ENCODE measurements at regions not wholly inside any gene's neighbourhood (a gene's known extent, or its start where the extent isn't known, plus 50 kb on each side); places are given as distances from the start of the nearest gene placed in this dataset.

DNA sequence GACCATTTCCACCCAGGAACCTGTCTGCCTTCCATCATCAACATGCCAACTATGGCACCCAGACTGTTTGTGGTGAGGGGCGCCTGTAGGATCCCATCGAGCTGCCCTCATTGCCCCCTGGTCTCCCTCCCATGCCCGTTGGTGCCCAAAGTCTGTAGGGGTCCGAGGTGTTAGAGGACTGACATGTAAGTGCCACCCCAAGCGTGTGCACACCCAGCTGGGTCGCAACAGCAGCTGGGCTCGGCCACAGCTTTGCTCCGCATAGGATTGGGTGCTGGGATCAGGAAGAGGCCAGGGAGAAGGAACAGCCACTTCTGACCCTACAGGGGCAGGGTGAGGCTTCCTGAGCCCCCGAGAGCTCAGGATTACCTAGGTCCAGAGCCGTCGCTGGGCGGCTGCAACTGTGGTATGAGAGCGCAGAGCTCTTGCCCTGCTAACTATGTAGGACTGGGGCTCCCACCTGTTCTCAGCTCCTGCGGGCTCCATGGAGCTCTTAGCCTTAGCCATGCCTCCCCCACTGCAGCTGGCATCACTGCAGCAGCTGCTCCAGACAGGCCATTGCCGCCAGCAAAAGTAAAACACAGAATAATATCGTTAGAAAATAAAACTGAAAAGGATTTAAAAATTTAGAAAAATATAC is 1160.3 kb downstream of the FSTL5 start:
- H4K20me1 ChIP-seq (ENCODE audit: insufficient read depth, low read length) = no peaks in the 10 kb centered on the region
- no peak overlapping the region for H3K27ac ChIP-seq (ENCODE audit: low read depth, low read length)
- FAIRE-seq (no peak), DNase-seq (ENCODE audit: low read depth) (no peak)
- Mint-ChIP-seq H3K27ac (ENCODE audit: unreplicated experiment) (no peak overlapping the region), H3K4me3 (ENCODE audit: unreplicated experiment) (no peak overlapping the region), H3K9me3 (ENCODE audit: unreplicated experiment) (no peaks in the 10 kb centered on the region), H3K27me3 (ENCODE audit: low read depth, unreplicated experiment) (no peaks in the 10 kb centered on the region), H3K4me1 (ENCODE audit: low read depth, unreplicated experiment) (no peaks in the 10 kb centered on the region), H3K36me3 (ENCODE audit: low read depth, unreplicated experiment) (no peaks in the 10 kb centered on the region)
- H3K27me3 ChIP-seq (ENCODE audit: insufficient read depth, low read length) = no peaks in the 10 kb centered on the region
- H2AFZ ChIP-seq (ENCODE audit: low read depth, low read length) = no peak overlapping the region
- no peaks in the 10 kb centered on the region for H3K36me3 ChIP-seq (ENCODE audit: insufficient read depth, low read length)
- TF ChIP-seq CTCF (IDR thresholded peaks at IDR 0.05; ENCODE audit: insufficient read depth, low read depth, low read length) (no peak), EZH2 (IDR thresholded peaks at IDR 0.05; ENCODE audit: insufficient read depth, low read length) (no peak)
- H3K4me2 ChIP-seq (ENCODE audit: low read length) = no peak overlapping the region
- H3K4me3 ChIP-seq (ENCODE audit: insufficient read depth, low read depth, low read length) = no peak overlapping the region
- no peaks in the 10 kb centered on the region for H3K4me1 ChIP-seq (ENCODE audit: insufficient read depth, low read length)
- H3K9ac ChIP-seq (ENCODE audit: low read length) = no peak overlapping the region
- no peaks in the 10 kb centered on the region for H3K79me2 ChIP-seq (ENCODE audit: insufficient read depth, low read length)
- H3K9me3 ChIP-seq (ENCODE audit: insufficient read depth, low read depth, low read length) = no peaks in the 10 kb centered on the region

GRCh38 chr4:161005746-161006145 is 1158.1 kb downstream of the FSTL5 start:
- Histone ChIP-seq H3K79me2 (ENCODE audit: insufficient read depth, low read length) (no peaks in the 10 kb centered on the region), H4K20me1 (ENCODE audit: insufficient read depth, low read length) (no peaks in the 10 kb centered on the region), H3K27me3 (ENCODE audit: insufficient read depth, low read length) (no peaks in the 10 kb centered on the region), H3K4me3 (ENCODE audit: insufficient read depth, low read depth, low read length) (no peak overlapping the region), H2AFZ (ENCODE audit: low read depth, low read length) (no peak overlapping the region), H3K9ac (ENCODE audit: low read length) (no peak overlapping the region), H3K27ac (ENCODE audit: low read depth, low read length) (no peak overlapping the region), H3K4me2 (ENCODE audit: low read length) (no peak overlapping the region), H3K9me3 (ENCODE audit: insufficient read depth, low read depth, low read length) (no peaks in the 10 kb centered on the region), H3K4me1 (ENCODE audit: insufficient read depth, low read length) (no peaks in the 10 kb centered on the region), H3K36me3 (ENCODE audit: insufficient read depth, low read length) (no peaks in the 10 kb centered on the region)
- Mint-ChIP-seq H3K27ac (ENCODE audit: unreplicated experiment) (no peak overlapping the region), H3K36me3 (ENCODE audit: low read depth, unreplicated experiment) (no peaks in the 10 kb centered on the region), H3K4me3 (ENCODE audit: unreplicated experiment) (no peak overlapping the region), H3K9me3 (ENCODE audit: unreplicated experiment) (no peaks in the 10 kb centered on the region), H3K4me1 (ENCODE audit: low read depth, unreplicated experiment) (no peaks in the 10 kb centered on the region), H3K27me3 (ENCODE audit: low read depth, unreplicated experiment) (no peaks in the 10 kb centered on the region)
- TF ChIP-seq EZH2 (IDR thresholded peaks at IDR 0.05; ENCODE audit: insufficient read depth, low read length) (no peak), CTCF (IDR thresholded peaks at IDR 0.05; ENCODE audit: insufficient read depth, low read depth, low read length) (no peak)
- FAIRE-seq (no peak), DNase-seq (ENCODE audit: low read depth) (no peak)

GRCh38 chr4:161008527-161008926 is 1155.3 kb downstream of the FSTL5 start:
- Histone ChIP-seq H3K27ac (ENCODE audit: low read depth, low read length) (no peak overlapping the region), H3K4me3 (ENCODE audit: insufficient read depth, low read depth, low read length) (no peak overlapping the region), H3K4me1 (ENCODE audit: insufficient read depth, low read length) (no peaks in the 10 kb centered on the region), H4K20me1 (ENCODE audit: insufficient read depth, low read length) (no peaks in the 10 kb centered on the region), H3K36me3 (ENCODE audit: insufficient read depth, low read length) (no peaks in the 10 kb centered on the region), H3K9ac (ENCODE audit: low read length) (no peak overlapping the region), H3K4me2 (ENCODE audit: low read length) (no peak overlapping the region), H3K9me3 (ENCODE audit: insufficient read depth, low read depth, low read length) (no peaks in the 10 kb centered on the region), H3K27me3 (ENCODE audit: insufficient read depth, low read length) (no peaks in the 10 kb centered on the region), H2AFZ (ENCODE audit: low read depth, low read length) (no peak overlapping the region), H3K79me2 (ENCODE audit: insufficient read depth, low read length) (no peaks in the 10 kb centered on the region)
- Mint-ChIP-seq H3K36me3 (ENCODE audit: low read depth, unreplicated experiment) (no peaks in the 10 kb centered on the region), H3K4me1 (ENCODE audit: low read depth, unreplicated experiment) (no peaks in the 10 kb centered on the region), H3K27me3 (ENCODE audit: low read depth, unreplicated experiment) (no peaks in the 10 kb centered on the region), H3K4me3 (ENCODE audit: unreplicated experiment) (no peak overlapping the region), H3K9me3 (ENCODE audit: unreplicated experiment) (no peaks in the 10 kb centered on the region), H3K27ac (ENCODE audit: unreplicated experiment) (no peak overlapping the region)
- TF ChIP-seq EZH2 (IDR thresholded peaks at IDR 0.05; ENCODE audit: insufficient read depth, low read length) (no peak), CTCF (IDR thresholded peaks at IDR 0.05; ENCODE audit: insufficient read depth, low read depth, low read length) (no peak)
- no peak for DNase-seq (ENCODE audit: low read depth)
- FAIRE-seq = no peak
